Caco-2 (cell line): ENCODE measurements at regions not wholly inside any gene's neighbourhood (a gene's known extent, or its start where the extent isn't known, plus 50 kb on each side); places are given as distances from the start of the nearest gene placed in this dataset.

Experiments
- BruUV-seq: library from RNA; stranded (reverse); fragments of 400-500 nt; replicated peaks from 2 replicates; lab custom pipeline; 2021; lab: Mats Ljungman, UMichigan
- CTCF ChIA-PET: fragments of 300-600 bp; sonication (Branson Sonifier 250); formaldehyde crosslinking; loops from one replicate; lab custom pipeline; 2022; ENCODE audit warnings: antibody characterized with exemption; lab: Charles Lee
- POLR2A ChIA-PET: fragments of 300-600 bp; sonication (Branson Sonifier 250); formaldehyde crosslinking; loops from one replicate; lab custom pipeline; 2022; ENCODE audit warnings: antibody characterized with exemption; lab: Charles Lee
- DNase-seq, 2 experiments: peaks; one replicate each; pipeline versions ENCODE4 v3.0.0 to v3.0.0-alpha.2; 2020 to 2022
- H3K27me3 ChIP-seq: replicated peaks from 2 replicates; pipeline ENCODE4 v1.6.0; 2011; ENCODE audit warnings: low read length; ENCODE audit not compliant: control insufficient read depth, insufficient read depth
- H3K36me3 ChIP-seq: 2 replicates; pipeline ENCODE4 v1.5.1; 2011; ENCODE audit warnings: low read length; ENCODE audit not compliant: control insufficient read depth, insufficient read depth
- H3K4me1 ChIP-seq: fragments of 250-450 bp; sonication (Bioruptor Pico); 2 replicates; pipeline ENCODE4 v1.5.1; 2020; ENCODE audit warnings: mild to moderate bottlenecking
- H3K4me3 ChIP-seq: 2 replicates; pipeline ENCODE4 v1.5.1; 2011; ENCODE audit warnings: low read depth, mild to moderate bottlenecking, control low read depth, low read length
- H3K9me3 ChIP-seq: fragments of 250-450 bp; sonication (Bioruptor Pico); 2 replicates; pipeline ENCODE4 v1.5.1; 2020; ENCODE audit warnings: mild to moderate bottlenecking, moderate library complexity
- H3K27ac Mint-ChIP-seq: one replicate; pipeline ENCODE4 v1.8.0; 2022; ENCODE audit warnings: mixed read lengths; ENCODE audit not compliant: unreplicated experiment
- H3K27me3 Mint-ChIP-seq: one replicate; pipeline ENCODE4 v1.8.0; 2022; ENCODE audit warnings: mixed read lengths; ENCODE audit not compliant: insufficient read depth, unreplicated experiment
- H3K36me3 Mint-ChIP-seq: one replicate; pipeline ENCODE4 v1.8.0; 2022; ENCODE audit warnings: mild to moderate bottlenecking, mixed read lengths; ENCODE audit not compliant: insufficient read depth, unreplicated experiment
- H3K4me1 Mint-ChIP-seq: one replicate; pipeline ENCODE4 v1.8.0; 2022; ENCODE audit warnings: low read depth, mixed read lengths; ENCODE audit not compliant: unreplicated experiment
- H3K4me3 Mint-ChIP-seq: one replicate; pipeline ENCODE4 v1.8.0; 2022; ENCODE audit warnings: mild to moderate bottlenecking, moderate library complexity, mixed read lengths; ENCODE audit not compliant: unreplicated experiment
- H3K9me3 Mint-ChIP-seq: one replicate; pipeline ENCODE4 v1.8.0; 2022; ENCODE audit warnings: mixed read lengths; ENCODE audit not compliant: unreplicated experiment
- CTCF ChIP-seq, 2 experiments: fragments of 200-600 bp in 1 of 2; IDR thresholded peaks; 1 replicate in 1 of 2; 2 replicates in 1 of 2; pipeline versions ENCODE4 v1.5.1 to v1.8.0; 2011 to 2022; ENCODE audit warnings: antibody characterized with exemption in 1 of 2, control low read depth in 1 of 2, inconsistent platforms in 1 of 2, low read depth in 1 of 2, low read length in 1 of 2, mild to moderate bottlenecking in 1 of 2, moderate library complexity in 1 of 2; ENCODE audit not compliant: insufficient read depth in 1 of 2, severe bottlenecking in 1 of 2, unreplicated experiment in 1 of 2
- intact Hi-C: fragments of 100-400 bp; cut with micrococcal nuclease; formaldehyde crosslinking; loops from one replicate; pipeline ENCODE4 v1.10.0; 2022; ENCODE audit not compliant: unreplicated experiment

- no peaks in the 10 kb centered on the region for H3K4me1 ChIP-seq
- Mint-ChIP-seq H3K27me3 (peaks cover 6% of the 10 kb centered on the region), H3K9me3 (no peaks in the 10 kb centered on the region), H3K36me3 (no peaks in the 10 kb centered on the region), H3K4me1 (no peaks in the 10 kb centered on the region), H3K4me3 (no peak overlapping the region), H3K27ac (no peak overlapping the region)
- no peaks in the 10 kb centered on the region for H3K27me3 ChIP-seq
- BruUV-seq: no TSS peak
- POLR2A ChIA-PET: no interaction called here
- CTCF ChIA-PET: no interaction called here
- H3K4me3 ChIP-seq: no peak overlapping the region
- no peak for TF ChIP-seq CTCF (IDR thresholded peaks at IDR 0.05; ENCODE audit: insufficient read depth in 1 of 2, low read depth in 1 of 2, low read length in 1 of 2, severe bottlenecking in 1 of 2, unreplicated experiment in 1 of 2)
- H3K9me3 ChIP-seq: no peaks in the 10 kb centered on the region
- DNase-seq: no peak
- intact Hi-C loops: no loop called here
- H3K36me3 ChIP-seq: no peaks in the 10 kb centered on the region
Measured at GRCh38 chr4:23235628-23236390, 543.1 kb downstream of the GBA3 start.

- DNase-seq: no peak
- ChIA-PET CTCF (no interaction called here), POLR2A (no interaction called here)
- H3K9me3 ChIP-seq: no peaks in the 10 kb centered on the region
- H3K9me3 Mint-ChIP-seq: no peaks in the 10 kb centered on the region
- no peak overlapping the region for H3K4me3 ChIP-seq
- no peak for TF ChIP-seq CTCF (IDR thresholded peaks at IDR 0.05; ENCODE audit: insufficient read depth in 1 of 2, low read depth in 1 of 2, low read length in 1 of 2, severe bottlenecking in 1 of 2, unreplicated experiment in 1 of 2)
- no peaks in the 10 kb centered on the region for H3K27me3 ChIP-seq
- BruUV-seq: no TSS peak
- H3K36me3 Mint-ChIP-seq: no peaks in the 10 kb centered on the region
- peaks cover 6% of the 10 kb centered on the region for H3K27me3 Mint-ChIP-seq
- no peaks in the 10 kb centered on the region for H3K4me1 Mint-ChIP-seq
- no peaks in the 10 kb centered on the region for H3K36me3 ChIP-seq
- no peaks in the 10 kb centered on the region for H3K4me1 ChIP-seq
- H3K4me3 Mint-ChIP-seq: no peak overlapping the region
- no peak overlapping the region for H3K27ac Mint-ChIP-seq
- intact Hi-C loops: no loop called here
Measured at GRCh38 chr4:23234716-23235115, 542.0 kb downstream of the GBA3 start.

- TF ChIP-seq CTCF (IDR thresholded peaks at IDR 0.05; ENCODE audit: insufficient read depth in 1 of 2, low read depth in 1 of 2, low read length in 1 of 2, severe bottlenecking in 1 of 2, unreplicated experiment in 1 of 2): no peak
- no peak for DNase-seq
- Histone ChIP-seq H3K36me3 (no peaks in the 10 kb centered on the region), H3K9me3 (no peaks in the 10 kb centered on the region), H3K27me3 (no peaks in the 10 kb centered on the region), H3K4me1 (no peaks in the 10 kb centered on the region), H3K4me3 (no peak overlapping the region)
- Mint-ChIP-seq H3K4me3 (no peak overlapping the region), H3K4me1 (no peaks in the 10 kb centered on the region), H3K27me3 (peaks cover 6% of the 10 kb centered on the region), H3K27ac (no peak overlapping the region), H3K36me3 (no peaks in the 10 kb centered on the region), H3K9me3 (no peaks in the 10 kb centered on the region)
- BruUV-seq: no TSS peak
- ChIA-PET POLR2A (no interaction called here), CTCF (no interaction called here)
- intact Hi-C loops: no loop called here
Measured at GRCh38 chr4:23234018-23234417, 541.3 kb downstream of the GBA3 start.
